ENCODE measurements at regions not wholly inside any gene's neighbourhood (a gene's known extent, or its start where the extent isn't known, plus 50 kb on each side); places are given as distances from the start of the nearest gene placed in this dataset.
"Not testable (repeated sequence)": the region's sequence is repeated elsewhere in the genome, so short reads cannot be mapped to it uniquely, and the experiment has no call there.

DNA sequence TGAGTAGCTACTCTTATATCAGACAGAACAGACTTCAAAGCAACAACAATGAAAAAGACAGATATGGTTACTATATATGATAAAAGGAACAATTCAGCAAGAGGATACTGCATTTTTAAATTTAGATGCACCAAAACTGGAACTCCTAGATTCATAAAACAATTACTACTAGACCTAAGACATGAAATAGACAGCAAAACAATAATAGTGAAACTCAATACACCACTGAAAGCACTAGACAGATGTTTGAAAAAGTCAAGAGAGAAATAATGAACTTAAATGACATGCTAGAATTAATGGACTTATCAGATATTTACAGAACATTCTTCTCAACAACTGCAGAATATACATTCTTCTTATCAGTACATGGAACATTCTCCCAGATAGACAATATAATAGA, 99.5 kb upstream of the ITM2A start:
- Histone ChIP-seq H3K27me3 (no peaks in the 10 kb centered on the region), H3K4me1 (no peaks in the 10 kb centered on the region), H3K4me3 (no peak overlapping the region), H3K36me3 (no peaks in the 10 kb centered on the region), H3K27ac (no peak overlapping the region), H3K9me3 (no peaks in the 10 kb centered on the region)
- intact Hi-C loops (cut with DNase I) = no loop called here
- DNase-seq (ENCODE audit: extremely low spot score in 2 of 2) = no peak
- TF ChIP-seq POLR2AphosphoS5 (IDR thresholded peaks at IDR 0.05; ENCODE audit: insufficient read depth in 1 of 2, low read depth in 1 of 2) (no peak), POLR2A (IDR thresholded peaks at IDR 0.05) (no peak)
- TF ChIP-seq, protein P1, sequence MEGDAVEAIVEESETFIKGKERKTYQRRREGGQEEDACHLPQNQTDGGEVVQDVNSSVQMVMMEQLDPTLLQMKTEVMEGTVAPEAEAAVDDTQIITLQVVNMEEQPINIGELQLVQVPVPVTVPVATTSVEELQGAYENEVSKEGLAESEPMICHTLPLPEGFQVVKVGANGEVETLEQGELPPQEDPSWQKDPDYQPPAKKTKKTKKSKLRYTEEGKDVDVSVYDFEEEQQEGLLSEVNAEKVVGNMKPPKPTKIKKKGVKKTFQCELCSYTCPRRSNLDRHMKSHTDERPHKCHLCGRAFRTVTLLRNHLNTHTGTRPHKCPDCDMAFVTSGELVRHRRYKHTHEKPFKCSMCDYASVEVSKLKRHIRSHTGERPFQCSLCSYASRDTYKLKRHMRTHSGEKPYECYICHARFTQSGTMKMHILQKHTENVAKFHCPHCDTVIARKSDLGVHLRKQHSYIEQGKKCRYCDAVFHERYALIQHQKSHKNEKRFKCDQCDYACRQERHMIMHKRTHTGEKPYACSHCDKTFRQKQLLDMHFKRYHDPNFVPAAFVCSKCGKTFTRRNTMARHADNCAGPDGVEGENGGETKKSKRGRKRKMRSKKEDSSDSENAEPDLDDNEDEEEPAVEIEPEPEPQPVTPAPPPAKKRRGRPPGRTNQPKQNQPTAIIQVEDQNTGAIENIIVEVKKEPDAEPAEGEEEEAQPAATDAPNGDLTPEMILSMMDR (IDR thresholded peaks at IDR 0.05) = no peak

DNA sequence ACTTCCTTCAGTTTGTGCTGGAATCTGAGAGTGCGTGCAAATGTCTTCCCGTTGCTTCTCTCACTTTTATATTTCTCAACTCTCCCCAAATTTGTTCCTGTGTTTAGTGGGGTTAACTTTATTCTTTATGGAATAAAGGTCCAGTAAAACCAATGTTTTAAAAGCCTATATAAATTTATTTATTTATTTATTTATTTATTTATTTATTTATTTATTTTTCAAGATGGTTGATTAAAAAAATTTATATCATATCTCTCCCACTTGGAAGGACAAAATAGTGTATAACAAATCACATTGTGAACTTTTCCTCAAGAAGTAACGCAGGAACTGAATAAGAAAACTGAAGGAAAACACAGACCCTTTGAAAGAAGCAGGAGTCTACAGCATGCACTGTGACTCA, 95.3 kb upstream of the ITM2A start:
- no peak for TF ChIP-seq POLR2A (IDR thresholded peaks at IDR 0.05)
- no peak for TF ChIP-seq POLR2AphosphoS5 (IDR thresholded peaks at IDR 0.05; ENCODE audit: insufficient read depth in 1 of 2, low read depth in 1 of 2)
- TF ChIP-seq, protein P1 (IDR thresholded peaks at IDR 0.05) = no peak
- Histone ChIP-seq H3K27me3 (no peaks in the 10 kb centered on the region), H3K4me1 (no peaks in the 10 kb centered on the region), H3K4me3 (no peak overlapping the region), H3K9me3 (no peaks in the 10 kb centered on the region), H3K27ac (no peak overlapping the region), H3K36me3 (no peaks in the 10 kb centered on the region)
- no peak for DNase-seq (ENCODE audit: extremely low spot score in 2 of 2)
- intact Hi-C loops (cut with DNase I) = loop anchor here (5.0 kb wide), 1 partner anchor 1425 kb away; no protein-coding TSS in a partner anchor

DNA sequence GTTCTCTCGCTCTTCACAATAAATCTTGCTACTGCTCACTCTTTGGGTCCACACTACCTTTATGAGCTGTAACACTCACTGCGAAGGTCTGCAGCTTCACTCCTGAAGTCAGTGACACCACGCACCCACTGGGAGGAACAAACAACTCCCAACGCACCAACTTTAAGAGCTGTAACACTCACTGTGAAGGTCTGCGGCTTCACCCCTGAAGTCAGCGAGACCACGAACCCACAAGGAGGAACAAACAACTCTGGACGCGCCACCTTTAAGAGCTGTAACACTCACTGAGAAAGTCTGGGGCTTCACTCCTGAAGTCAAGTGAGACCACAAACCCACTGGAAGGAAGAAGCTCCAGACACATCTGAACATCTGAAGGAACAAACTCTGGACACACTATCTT, 89.5 kb upstream of the ITM2A start:
- H3K27ac ChIP-seq; DNase-seq (ENCODE audit: extremely low spot score in 2 of 2); H3K9me3 ChIP-seq; H3K4me1 ChIP-seq; H3K36me3 ChIP-seq; H3K27me3 ChIP-seq; H3K4me3 ChIP-seq; intact Hi-C loops (cut with DNase I): not testable (repeated sequence)

DNA sequence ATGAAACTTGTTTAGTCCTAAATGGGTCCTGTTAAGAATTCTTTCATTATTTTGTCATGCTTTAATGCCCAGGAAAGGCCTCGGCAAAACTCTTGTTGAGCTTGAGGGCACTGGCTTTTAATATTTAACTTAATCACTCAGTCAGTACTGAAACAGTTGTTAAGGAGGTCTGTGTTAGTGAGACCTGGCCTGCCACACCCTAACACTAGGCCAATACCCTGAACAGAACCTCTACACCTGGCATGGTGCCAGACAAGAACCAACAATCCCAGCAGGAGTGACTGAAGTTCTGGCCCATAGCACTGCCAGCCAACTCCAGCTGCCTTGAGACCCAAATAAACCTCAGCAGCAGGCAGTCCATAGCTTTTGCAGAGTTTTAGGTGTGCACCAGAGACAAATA, 85.7 kb upstream of the ITM2A start:
- TF ChIP-seq, protein P1 (IDR thresholded peaks at IDR 0.05) = no peak
- no peak for TF ChIP-seq POLR2AphosphoS5 (IDR thresholded peaks at IDR 0.05; ENCODE audit: insufficient read depth in 1 of 2, low read depth in 1 of 2)
- no peak for TF ChIP-seq POLR2A (IDR thresholded peaks at IDR 0.05)
- H3K4me1 ChIP-seq = no peaks in the 10 kb centered on the region
- no peak overlapping the region for H3K4me3 ChIP-seq
- H3K27me3 ChIP-seq = no peaks in the 10 kb centered on the region
- intact Hi-C loops (cut with DNase I) = no loop called here
- no peaks in the 10 kb centered on the region for H3K9me3 ChIP-seq
- no peaks in the 10 kb centered on the region for H3K36me3 ChIP-seq
- no peak overlapping the region for H3K27ac ChIP-seq
- no peak for DNase-seq (ENCODE audit: extremely low spot score in 2 of 2)

DNA sequence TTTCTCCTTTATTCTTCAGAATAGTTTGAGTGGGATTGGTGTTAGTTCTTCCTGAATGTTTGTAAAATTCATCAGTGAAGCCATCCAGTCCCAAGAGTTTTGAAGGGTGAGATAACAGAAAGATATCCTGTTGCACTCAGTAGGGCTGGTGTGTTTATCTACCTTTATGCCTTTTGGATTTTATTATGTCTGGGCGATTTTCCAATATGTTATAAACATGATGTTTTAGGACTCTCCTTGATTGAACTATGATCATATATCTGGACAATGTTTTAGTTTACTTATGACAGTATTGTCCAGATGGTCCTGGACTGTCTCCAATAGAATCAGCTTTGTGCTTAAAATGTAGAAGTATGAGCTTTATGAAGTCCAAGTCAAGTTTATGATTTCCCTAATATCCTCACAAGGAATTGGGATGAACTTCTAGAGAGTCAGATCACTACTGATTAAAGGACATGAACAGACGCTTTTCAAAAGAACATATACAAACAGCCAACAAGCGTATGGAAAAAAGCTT, 77.6 kb upstream of the ITM2A start:
- H3K9me3 ChIP-seq = no peaks in the 10 kb centered on the region
- no peak overlapping the region for H3K4me3 ChIP-seq
- DNase-seq (ENCODE audit: extremely low spot score in 2 of 2) = no peak
- no peaks in the 10 kb centered on the region for H3K27me3 ChIP-seq
- H3K27ac ChIP-seq = no peak overlapping the region
- intact Hi-C loops (cut with DNase I) = no loop called here
- TF ChIP-seq POLR2AphosphoS5 (IDR thresholded peaks at IDR 0.05; ENCODE audit: insufficient read depth in 1 of 2, low read depth in 1 of 2) = no peak
- TF ChIP-seq POLR2A (IDR thresholded peaks at IDR 0.05) = no peak
- TF ChIP-seq, protein P1 (IDR thresholded peaks at IDR 0.05) = no peak
- H3K36me3 ChIP-seq = no peaks in the 10 kb centered on the region
- no peaks in the 10 kb centered on the region for H3K4me1 ChIP-seq

Data from vagina (tissue), 2 donors.